Lower leg skin (tissue), 3 donors: ENCODE measurements at regions not wholly inside any gene's neighbourhood (a gene's known extent, or its start where the extent isn't known, plus 50 kb on each side); places are given as distances from the start of the nearest gene placed in this dataset.

Source experiments
- CTCF ChIP-seq, 3 donors: fragments of 450-650 bp; IDR thresholded peaks; one replicate each; pipeline ENCODE4 v1.5.1; 2016; ENCODE audit warnings: antibody characterized with exemption in 3 of 3, mild to moderate bottlenecking in 3 of 3, moderate library complexity in 2 of 3
- POLR2A ChIP-seq, 2 donors: fragments of 450-650 bp; IDR thresholded peaks; one replicate each; pipeline ENCODE4 v1.6.1; 2016 to 2017; ENCODE audit warnings: antibody characterized with exemption in 2 of 2, mild to moderate bottlenecking in 1 of 2, moderate library complexity in 1 of 2

DNA sequence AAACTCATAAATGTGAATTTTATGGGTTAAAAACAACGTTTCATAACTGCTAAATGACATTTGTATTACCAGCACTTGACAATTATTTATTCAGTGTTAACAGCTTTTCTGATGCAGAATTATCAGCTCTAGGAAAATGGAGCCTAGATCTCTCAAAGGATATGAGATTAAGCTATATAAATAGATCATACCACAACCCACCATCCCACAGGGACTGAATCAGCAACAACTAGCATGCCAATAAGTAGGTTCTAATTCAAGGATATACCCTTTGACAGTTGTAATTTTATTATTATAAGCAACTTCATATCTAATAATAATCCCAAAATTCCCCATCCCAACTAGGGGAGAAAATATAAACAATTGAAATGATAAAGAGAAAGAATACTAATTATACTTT, 275.4 kb upstream of the RGS18 start:
- TF ChIP-seq CTCF (IDR thresholded peaks at IDR 0.05) (no peak), POLR2A (IDR thresholded peaks at IDR 0.05) (no peak)
